ENCODE measurements at regions not wholly inside any gene's neighbourhood (a gene's known extent, or its start where the extent isn't known, plus 50 kb on each side); places are given as distances from the start of the nearest gene placed in this dataset.

DNA sequence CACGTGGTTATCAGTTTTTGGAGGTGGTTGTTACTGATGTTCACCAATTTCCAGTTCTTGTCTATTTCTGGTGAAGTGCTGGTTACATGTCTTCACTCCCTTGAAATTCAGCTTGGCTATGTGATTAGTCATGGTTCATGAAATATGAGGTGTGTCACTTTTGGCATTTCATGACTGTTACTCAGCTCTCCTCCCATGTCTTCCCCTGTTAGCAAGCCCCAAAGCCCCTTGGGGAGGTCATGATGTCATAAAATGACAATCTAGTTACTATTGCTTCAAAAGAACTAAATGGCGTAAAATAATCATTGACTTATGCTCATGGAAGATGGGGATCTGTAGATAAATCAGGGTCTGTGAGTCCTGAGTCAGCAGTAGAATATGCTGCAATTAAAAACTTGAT lies 425.1 kb downstream of the SETD4 start:
- DNase-seq = no peak

GRCh38 chr21:35633501-35633900 lies 426.8 kb downstream of the SETD4 start:
- DNase-seq = no peak

DNA sequence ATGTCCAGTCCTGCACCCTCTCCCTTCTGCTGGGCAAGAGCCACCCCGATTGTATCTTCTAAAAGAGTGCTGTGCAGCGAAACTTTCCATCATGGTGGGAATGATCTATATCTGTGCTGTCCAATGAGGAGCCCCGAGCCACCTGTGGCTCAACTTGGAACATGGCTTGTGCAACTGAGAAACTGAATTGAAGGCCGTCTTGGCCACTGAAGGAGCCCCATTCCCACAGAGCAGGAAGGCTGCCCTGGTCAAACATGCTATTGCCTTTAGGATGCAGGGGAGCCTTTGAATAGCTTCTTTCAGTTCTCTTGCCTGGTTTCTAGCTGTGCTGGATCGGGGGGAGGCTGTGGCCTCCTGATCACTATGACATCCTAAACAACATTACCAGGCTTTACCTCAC lies 427.6 kb downstream of the SETD4 start:
- DNase-seq = no peak

DNA sequence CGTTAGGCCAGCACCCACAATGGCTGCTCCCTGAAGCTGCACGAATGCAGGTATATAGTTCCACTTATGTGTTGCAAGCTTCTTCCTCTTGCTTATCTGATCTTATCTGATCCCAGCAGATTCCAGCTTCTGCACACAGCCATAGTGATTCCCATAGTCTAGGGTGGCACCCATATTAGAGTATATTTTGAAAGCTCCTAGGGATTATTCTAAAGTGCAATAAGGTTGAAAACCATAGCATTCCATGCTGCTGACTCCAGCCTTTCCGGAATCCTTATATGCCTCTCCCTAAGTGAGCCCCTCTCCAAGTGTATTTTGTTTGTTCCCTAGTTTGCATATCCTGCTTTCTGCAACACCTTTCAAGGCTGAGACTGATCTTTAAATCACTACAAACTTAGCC lies 432.0 kb downstream of the SETD4 start:
- DNase-seq = no peak

GRCh38 chr21:35627462-35627861 lies 432.9 kb downstream of the SETD4 start:
- DNase-seq = no peak

GRCh38 chr21:35625576-35625975 lies 434.8 kb downstream of the SETD4 start:
- no peak for DNase-seq

GRCh38 chr21:35624901-35625300 lies 435.4 kb downstream of the SETD4 start:
- no peak for DNase-seq

DNA sequence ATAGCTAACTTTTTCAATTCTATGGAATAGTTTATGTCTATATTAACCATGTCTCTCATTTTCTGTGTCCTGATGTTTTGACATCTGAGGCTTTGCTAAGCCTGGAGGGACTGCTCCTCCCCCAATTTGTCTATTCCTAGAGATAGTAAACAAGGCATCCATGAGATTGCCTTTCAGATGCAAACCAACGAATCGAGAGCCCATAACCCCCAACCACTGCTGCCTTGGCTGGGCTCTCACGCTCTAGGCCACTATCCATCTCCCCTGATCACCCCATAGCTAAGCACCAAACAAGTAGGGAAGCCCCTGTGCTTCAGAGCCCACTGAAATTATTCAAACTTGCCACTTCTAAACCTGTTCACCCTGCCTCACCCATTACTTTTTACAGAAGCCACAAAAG lies 437.7 kb downstream of the SETD4 start:
- DNase-seq = no peak

GRCh38 chr21:35619184-35619583 lies 441.1 kb downstream of the SETD4 start:
- DNase-seq = no peak

GRCh38 chr21:35617491-35617890 lies 442.8 kb downstream of the SETD4 start:
- DNase-seq = no peak

DNA sequence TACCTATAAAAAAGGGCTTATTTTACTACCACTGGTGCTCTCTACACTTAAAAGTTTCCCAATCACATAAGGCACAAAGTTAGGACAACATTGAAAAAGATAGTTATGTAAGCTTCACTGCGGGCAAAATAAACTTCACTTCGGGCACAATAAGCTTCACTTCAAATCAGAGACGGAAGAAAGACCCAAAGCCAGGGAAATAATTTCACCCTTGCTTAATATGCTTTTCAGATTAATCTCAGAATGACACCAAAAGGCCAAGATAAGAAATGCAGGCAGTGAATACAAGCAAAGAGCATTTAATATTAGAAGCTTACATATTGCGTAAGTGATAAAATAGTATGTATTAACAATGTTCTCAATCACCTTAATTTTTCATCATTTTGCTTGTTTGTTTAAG lies 444.2 kb downstream of the SETD4 start:
- peak; percentile 15 for DNase-seq

DNA sequence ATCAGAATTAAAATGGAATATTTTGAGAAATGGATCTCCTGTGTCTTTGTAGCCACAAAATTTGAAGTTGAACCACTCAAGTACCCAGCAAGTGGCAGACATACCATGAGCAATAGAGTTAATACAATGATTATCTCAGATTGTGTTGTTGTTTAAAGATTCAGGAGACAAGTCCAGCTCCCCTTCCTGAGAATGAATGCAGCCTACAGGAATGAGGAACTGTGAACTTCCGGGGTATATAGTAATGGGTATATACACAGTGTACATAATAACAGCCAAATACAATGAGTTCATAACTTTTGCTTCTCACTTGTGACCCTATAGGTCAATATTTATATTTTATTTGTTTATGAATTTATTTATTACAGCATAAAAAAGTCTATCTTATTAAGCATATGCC lies 445.0 kb downstream of the SETD4 start:
- DNase-seq = no peak

GRCh38 chr21:35614396-35614921 lies 445.9 kb downstream of the SETD4 start:
- no peak for DNase-seq

DNA sequence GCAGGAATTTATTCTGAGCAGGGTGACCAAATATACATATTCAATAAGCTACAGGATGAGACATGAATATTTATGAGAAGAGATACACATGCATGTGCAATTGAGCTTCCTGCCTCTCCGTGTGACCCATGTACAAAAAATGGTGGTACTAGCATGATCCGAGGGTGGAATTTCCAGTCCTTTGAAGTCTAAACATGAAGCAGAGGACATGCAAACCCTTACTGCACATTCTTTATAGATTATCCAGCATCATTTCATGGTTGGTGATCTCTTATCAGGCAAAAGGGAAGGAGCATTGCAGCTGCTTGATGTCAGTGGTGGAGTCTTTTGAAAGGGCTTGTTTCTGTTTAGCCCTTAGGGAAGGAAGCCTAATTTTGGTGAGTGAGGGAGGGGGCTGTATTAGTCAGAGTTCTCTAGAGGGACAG lies 448.6 kb downstream of the SETD4 start:
- no peak for DNase-seq

DNA sequence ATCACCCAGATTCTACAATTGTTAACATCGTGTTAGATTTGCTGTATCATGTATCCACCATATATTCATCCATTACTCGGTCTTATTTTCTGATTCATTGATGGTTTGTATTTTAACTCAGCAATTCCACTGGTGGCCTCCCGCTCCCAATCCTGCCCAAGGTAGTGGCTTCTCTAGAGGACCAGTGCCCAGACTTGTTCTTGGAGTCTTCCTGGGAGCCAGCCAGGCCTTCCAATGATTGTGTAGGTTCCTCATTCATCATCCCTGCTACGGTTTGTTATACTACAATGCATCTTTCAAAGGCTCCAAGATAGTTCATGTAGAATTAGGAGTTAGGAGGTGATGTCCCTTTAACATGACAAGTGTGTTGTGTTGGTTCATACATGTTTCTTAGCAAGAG lies 451.1 kb downstream of the SETD4 start:
- DNase-seq = no peak

DNA sequence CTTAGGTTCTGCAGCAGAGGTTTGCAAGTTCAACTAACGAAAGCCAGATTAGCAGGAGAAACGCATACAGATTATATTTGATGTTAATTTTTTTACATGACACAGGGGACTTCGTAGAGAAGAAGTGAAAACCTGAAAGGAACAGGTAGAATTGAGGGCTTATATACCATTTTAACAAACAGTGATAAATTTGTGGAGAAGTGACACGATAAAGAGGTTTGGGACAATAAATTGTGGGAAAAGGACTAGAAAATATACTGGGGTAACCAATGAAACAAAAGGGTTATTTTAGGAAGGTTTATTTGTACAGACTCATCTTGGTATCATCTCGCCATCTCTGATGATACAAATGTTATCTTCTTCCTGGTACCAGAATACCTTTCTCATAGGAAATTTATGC lies 452.9 kb downstream of the SETD4 start:
- no peak for DNase-seq

DNA sequence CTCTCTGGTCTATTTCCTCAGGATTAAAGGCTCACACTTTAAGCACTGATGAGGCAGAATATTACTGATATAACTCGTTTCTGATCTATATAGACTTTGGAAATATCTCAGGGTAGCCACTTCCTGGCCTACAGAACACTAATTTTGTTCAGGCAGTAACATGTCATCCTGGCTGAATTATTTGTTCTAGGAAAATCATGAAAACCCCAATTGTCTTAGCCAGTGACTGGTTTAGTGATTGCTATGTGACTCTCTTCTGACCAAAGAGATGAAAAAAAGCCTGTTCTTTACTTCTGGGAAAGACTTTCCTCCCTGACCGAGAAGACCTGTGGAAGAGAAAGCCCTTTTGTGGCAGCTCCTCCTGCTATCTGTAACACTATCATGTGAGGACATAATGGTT lies 453.7 kb downstream of the SETD4 start:
- no peak for DNase-seq

DNA sequence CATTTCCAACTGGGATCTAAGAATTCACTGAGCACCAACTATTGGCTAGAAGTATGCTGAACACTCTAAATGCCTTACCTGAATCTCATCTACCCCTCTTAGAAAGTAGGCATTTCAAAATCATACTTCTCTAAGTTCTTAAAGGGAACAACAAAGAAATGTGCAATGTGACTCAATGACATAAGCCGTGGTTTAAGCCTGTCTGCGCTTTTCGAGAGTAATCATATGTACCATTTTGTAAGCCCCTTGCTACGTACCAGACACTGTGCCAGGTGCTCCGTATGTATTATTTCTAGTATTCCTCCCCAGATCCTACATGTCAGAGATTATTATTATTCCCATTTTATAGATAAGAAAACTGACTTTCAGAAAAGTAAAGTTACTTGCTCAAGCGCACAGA lies 454.2 kb downstream of the SETD4 start:
- DNase-seq = no peak

- DNase-seq = peak; percentile 83
Measured at GRCh38 chr21:35603494-35603893, 456.8 kb downstream of the SETD4 start.

DNA sequence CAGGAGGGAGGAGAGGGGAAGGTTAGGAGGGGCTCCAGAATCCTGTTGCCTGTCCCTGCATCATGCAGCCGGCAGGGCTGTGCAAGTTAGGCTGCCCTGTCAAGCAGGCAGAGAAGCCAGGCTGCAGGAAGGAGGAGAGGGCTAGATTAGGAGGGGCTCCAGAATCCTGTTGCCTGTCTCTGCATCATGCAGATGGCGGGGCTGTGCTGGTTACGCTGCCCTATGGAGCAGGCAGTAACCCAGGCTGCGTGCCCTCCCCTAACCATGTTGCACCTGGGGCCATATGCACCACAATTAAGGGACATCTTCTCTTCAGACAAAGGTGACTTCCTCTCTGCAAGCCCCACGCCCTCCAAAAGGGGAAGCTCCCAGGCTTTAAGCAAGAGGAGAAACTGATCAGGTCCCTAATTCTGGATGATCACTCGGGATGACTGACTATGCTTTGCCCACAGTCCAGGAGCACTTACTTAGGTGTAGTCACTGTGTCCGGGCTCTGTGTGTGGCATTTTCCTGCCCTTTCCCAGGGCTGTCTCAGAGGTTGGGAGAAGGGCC lies 457.4 kb downstream of the SETD4 start:
- DNase-seq = no peak

- no peak for DNase-seq
Measured at GRCh38 chr21:35601211-35601610, 459.1 kb downstream of the SETD4 start.

GRCh38 chr21:35599164-35599563 lies 461.2 kb downstream of the SETD4 start:
- DNase-seq = no peak

GRCh38 chr21:35597750-35598339 lies 462.5 kb downstream of the SETD4 start:
- DNase-seq = no peak

DNA sequence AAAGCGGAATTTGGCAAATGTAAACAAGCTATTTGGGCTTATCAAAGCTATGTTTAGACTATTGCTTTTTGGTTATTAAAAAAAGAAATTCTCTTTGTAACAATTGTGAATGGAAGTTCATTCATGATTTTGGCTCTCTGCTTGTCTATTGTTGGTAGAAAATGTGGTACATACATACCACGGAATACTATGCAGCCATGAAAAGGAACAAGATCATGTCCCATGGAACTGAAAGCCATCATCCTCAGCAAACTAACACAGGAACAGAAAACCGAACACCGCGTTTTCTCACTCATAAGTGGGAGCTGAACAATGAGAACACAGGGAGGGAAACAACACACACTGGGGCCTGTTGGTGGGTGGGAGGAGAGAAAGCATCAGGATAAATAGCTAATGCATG lies 465.4 kb downstream of the SETD4 start:
- DNase-seq = no peak

DNA sequence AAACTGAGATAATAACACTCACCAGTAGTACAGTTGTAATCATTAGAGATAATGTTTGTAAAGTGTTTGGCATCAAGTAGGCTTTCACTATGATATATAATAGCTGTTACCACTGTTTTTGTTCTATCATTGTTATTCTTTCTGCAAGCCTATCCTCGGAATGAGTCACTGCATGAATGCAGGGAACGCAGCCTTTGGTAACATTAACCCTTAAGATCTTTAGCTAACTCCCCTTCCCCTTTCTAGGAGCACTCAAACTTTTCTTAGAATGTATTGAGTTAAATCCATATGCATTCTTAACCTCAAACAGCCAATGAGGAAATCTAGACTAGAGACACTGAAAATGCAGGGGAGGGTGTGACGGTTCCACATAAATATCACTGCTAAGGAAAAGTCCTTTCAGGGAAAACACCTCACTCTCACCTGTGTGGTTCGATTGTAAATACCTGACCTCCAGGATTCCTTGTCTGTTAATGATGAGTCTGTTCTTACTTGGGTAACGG lies 467.3 kb downstream of the SETD4 start:
- DNase-seq = no peak

All from NCI-H1092 treated with DMSO at 0.1 percent for 48 hours (cell line).